ENCODE measurements at regions not wholly inside any gene's neighbourhood (a gene's known extent, or its start where the extent isn't known, plus 50 kb on each side); places are given as distances from the start of the nearest gene placed in this dataset.

DNA sequence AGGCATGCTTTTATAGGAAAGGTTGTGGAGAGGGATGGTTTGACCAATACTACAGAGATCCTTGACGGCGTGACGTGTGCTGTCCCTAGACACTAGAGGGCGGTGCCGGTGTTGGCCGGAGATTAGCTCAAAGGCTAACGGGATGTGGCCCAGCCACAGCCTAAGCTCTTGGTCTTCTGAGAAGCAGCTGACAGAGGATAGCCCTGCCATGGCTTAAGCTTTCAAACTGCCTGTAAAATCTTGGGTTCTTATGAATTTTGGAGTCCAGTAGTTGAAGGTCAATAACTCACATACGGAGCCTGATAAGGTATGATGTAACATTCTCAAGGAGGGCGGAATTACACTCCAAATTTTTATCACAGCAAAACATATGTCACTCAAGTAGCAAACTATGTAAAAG, 515.7 kb upstream of the ATXN7L3B start:
- H3K9ac ChIP-seq (ENCODE audit: control insufficient read depth, extremely low read depth, insufficient read depth, low read length), result no peak overlapping the region
- TF ChIP-seq EZH2 (IDR thresholded peaks at IDR 0.05; ENCODE audit: low read length), result no peak
- TF ChIP-seq, protein P1, sequence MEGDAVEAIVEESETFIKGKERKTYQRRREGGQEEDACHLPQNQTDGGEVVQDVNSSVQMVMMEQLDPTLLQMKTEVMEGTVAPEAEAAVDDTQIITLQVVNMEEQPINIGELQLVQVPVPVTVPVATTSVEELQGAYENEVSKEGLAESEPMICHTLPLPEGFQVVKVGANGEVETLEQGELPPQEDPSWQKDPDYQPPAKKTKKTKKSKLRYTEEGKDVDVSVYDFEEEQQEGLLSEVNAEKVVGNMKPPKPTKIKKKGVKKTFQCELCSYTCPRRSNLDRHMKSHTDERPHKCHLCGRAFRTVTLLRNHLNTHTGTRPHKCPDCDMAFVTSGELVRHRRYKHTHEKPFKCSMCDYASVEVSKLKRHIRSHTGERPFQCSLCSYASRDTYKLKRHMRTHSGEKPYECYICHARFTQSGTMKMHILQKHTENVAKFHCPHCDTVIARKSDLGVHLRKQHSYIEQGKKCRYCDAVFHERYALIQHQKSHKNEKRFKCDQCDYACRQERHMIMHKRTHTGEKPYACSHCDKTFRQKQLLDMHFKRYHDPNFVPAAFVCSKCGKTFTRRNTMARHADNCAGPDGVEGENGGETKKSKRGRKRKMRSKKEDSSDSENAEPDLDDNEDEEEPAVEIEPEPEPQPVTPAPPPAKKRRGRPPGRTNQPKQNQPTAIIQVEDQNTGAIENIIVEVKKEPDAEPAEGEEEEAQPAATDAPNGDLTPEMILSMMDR (optimal IDR thresholded peaks at IDR 0.05 in 1 of 3, IDR thresholded peaks at IDR 0.05 in 1 of 3, conservative IDR thresholded peaks at IDR 0.05 in 1 of 3; ENCODE audit: extremely low read depth in 1 of 3, insufficient read depth in 2 of 3, low read length in 3 of 3), result peak; percentile 78 to 95 (median 81)
- H3K79me2 ChIP-seq (ENCODE audit: control insufficient read depth, insufficient read depth, low read length), result no peaks in the 10 kb centered on the region
- dilution Hi-C loops (cut with MboI; ENCODE audit: extremely low pct_ligation_motif_present, low sequenced_read_pairs), result no loop called here
- H3K36me3 ChIP-seq (ENCODE audit: control insufficient read depth in 2 of 2, extremely low read depth in 1 of 2, insufficient read depth in 2 of 2, low read length in 2 of 2), result no peaks in the 10 kb centered on the region
- FAIRE-seq (peak; percentile 78), DNase-seq (ENCODE audit: low read depth, low spot score) (no peak)
- H3K4me3 ChIP-seq (ENCODE audit: control insufficient read depth in 2 of 3, extremely low read depth in 1 of 3, insufficient read depth in 2 of 3, low read depth in 1 of 3, low read length in 3 of 3), result no peak overlapping the region
- H3K27me3 ChIP-seq (ENCODE audit: control insufficient read depth, extremely low read depth, insufficient read depth, low read length), result no peaks in the 10 kb centered on the region
- no peaks in the 10 kb centered on the region for H3K9me3 ChIP-seq (ENCODE audit: control insufficient read depth, low read depth, low read length)
- H3K4me2 ChIP-seq (ENCODE audit: control insufficient read depth, extremely low read depth, insufficient read depth, low read depth, low read length), result no peak overlapping the region
- H4K20me1 ChIP-seq (ENCODE audit: control insufficient read depth, extremely low read depth, insufficient read depth, low read length), result no peaks in the 10 kb centered on the region
- no peaks in the 10 kb centered on the region for H3K4me1 ChIP-seq (ENCODE audit: control insufficient read depth, extremely low read depth, insufficient read depth, low read length)
- no peaks in the 10 kb centered on the region for H3K9me1 ChIP-seq (ENCODE audit: control insufficient read depth, extremely low read depth, insufficient read depth, low read length)
- H3K27ac ChIP-seq (ENCODE audit: control insufficient read depth, insufficient read depth, low read length), result no peak overlapping the region
- H2AFZ ChIP-seq (ENCODE audit: control insufficient read depth, low read length), result peak overlapping the region; percentile 34

DNA sequence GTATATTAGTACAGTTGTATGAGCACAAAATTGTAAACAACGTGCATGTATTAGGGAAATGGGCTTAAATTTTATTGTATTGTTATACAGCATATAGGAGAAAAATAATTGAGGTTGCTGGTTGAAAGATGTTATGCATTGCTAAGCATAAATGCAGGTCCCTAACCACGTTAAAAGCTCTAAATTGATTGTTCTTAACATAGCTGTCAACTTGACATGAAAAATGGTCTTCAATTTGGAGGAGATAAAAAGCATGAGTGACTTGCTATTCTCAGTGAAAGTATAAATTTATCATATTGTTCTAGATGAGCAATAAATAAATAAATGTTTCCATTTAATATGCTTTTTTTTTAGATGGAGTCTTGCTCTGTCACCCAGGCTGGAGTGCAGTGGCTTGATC, 506.6 kb upstream of the ATXN7L3B start:
- Histone ChIP-seq H3K27ac (ENCODE audit: control insufficient read depth, insufficient read depth, low read length) (no peak overlapping the region), H3K9ac (ENCODE audit: control insufficient read depth, extremely low read depth, insufficient read depth, low read length) (no peak overlapping the region), H3K9me3 (ENCODE audit: control insufficient read depth, low read depth, low read length) (no peaks in the 10 kb centered on the region), H3K36me3 (ENCODE audit: control insufficient read depth in 2 of 2, extremely low read depth in 1 of 2, insufficient read depth in 2 of 2, low read length in 2 of 2) (no peaks in the 10 kb centered on the region), H3K27me3 (ENCODE audit: control insufficient read depth, extremely low read depth, insufficient read depth, low read length) (no peaks in the 10 kb centered on the region), H3K4me2 (ENCODE audit: control insufficient read depth, extremely low read depth, insufficient read depth, low read depth, low read length) (no peak overlapping the region), H3K4me3 (ENCODE audit: control insufficient read depth in 2 of 3, extremely low read depth in 1 of 3, insufficient read depth in 2 of 3, low read depth in 1 of 3, low read length in 3 of 3) (no peak overlapping the region), H2AFZ (ENCODE audit: control insufficient read depth, low read length) (no peak overlapping the region), H3K4me1 (ENCODE audit: control insufficient read depth, extremely low read depth, insufficient read depth, low read length) (no peaks in the 10 kb centered on the region), H4K20me1 (ENCODE audit: control insufficient read depth, extremely low read depth, insufficient read depth, low read length) (no peaks in the 10 kb centered on the region), H3K79me2 (ENCODE audit: control insufficient read depth, insufficient read depth, low read length) (no peaks in the 10 kb centered on the region), H3K9me1 (ENCODE audit: control insufficient read depth, extremely low read depth, insufficient read depth, low read length) (no peaks in the 10 kb centered on the region)
- no peak for DNase-seq (ENCODE audit: low read depth, low spot score)
- TF ChIP-seq, protein P1 (optimal IDR thresholded peaks at IDR 0.05 in 1 of 3, IDR thresholded peaks at IDR 0.05 in 1 of 3, conservative IDR thresholded peaks at IDR 0.05 in 1 of 3; ENCODE audit: extremely low read depth in 1 of 3, insufficient read depth in 2 of 3, low read length in 3 of 3), result no peak
- TF ChIP-seq EZH2 (IDR thresholded peaks at IDR 0.05; ENCODE audit: low read length), result no peak
- dilution Hi-C loops (cut with MboI; ENCODE audit: extremely low pct_ligation_motif_present, low sequenced_read_pairs), result no loop called here
- FAIRE-seq, result no peak

All from keratinocyte (primary cell).